ENCODE measurements at regions not wholly inside any gene's neighbourhood (a gene's known extent, or its start where the extent isn't known, plus 50 kb on each side); places are given as distances from the start of the nearest gene placed in this dataset.

- TF ChIP-seq CTCF (IDR thresholded peaks at IDR 0.05; ENCODE audit: low read depth, low read length, poor library complexity, severe bottlenecking) (no peak), EZH2phosphoT487 (IDR thresholded peaks at IDR 0.05; ENCODE audit: borderline replicate concordance, low read length) (no peak)
Measured at GRCh38 chr2:8267721-8268120, 414.1 kb upstream of the ID2 start.

All from DOHH2 (cell line).